HCT116 (cell line): ENCODE measurements at regions not wholly inside any gene's neighbourhood (a gene's known extent, or its start where the extent isn't known, plus 50 kb on each side); places are given as distances from the start of the nearest gene placed in this dataset.

Experiments used
- ATAC-seq: fragments of 200-7000 bp; cut with Tn5 transposase; 2 replicates; pipeline ENCODE4 v1.9.1; 2020; ENCODE audit warnings: mild to moderate bottlenecking, moderate library complexity
- BruUV-seq: library from RNA; stranded (reverse); fragments of 400-500 nt; replicated peaks from 2 replicates; lab custom pipeline; 2021; lab: Mats Ljungman, UMichigan
- CTCF ChIA-PET: fragments of 300-600 bp; sonication (Branson Sonifier 250); formaldehyde crosslinking; loops from one replicate; lab custom pipeline; 2021; ENCODE audit warnings: antibody characterized with exemption; lab: Charles Lee
- POLR2A ChIA-PET: fragments of 300-600, 350-600 bp; sonication (Branson Sonifier 250); formaldehyde crosslinking; loops from one replicate; lab custom pipeline; 2021; ENCODE audit warnings: antibody characterized with exemption; lab: Charles Lee
- RAD21 ChIA-PET, 2 experiments: fragments of 300-600 bp; sonication (Branson Sonifier 250); formaldehyde crosslinking; loops; one replicate each; lab custom pipeline; 2023; ENCODE audit warnings: low total read pairs in 2 of 2; ENCODE audit not compliant: uncharacterized antibody in 2 of 2, unreplicated experiment in 2 of 2, low non-redundant PET in 1 of 2; lab: Charles Lee
- DNase-seq: peaks from one replicate; pipeline ENCODE4 v3.0.0-alpha.2; 2010; ENCODE audit warnings: low read depth, low spot score
- H2AFZ ChIP-seq: fragments of 200-600 bp; shearing (Covaris generic), sonication (generic); 2 replicates; pipeline ENCODE4 v1.6.1; 2017; ENCODE audit warnings: low read depth, mixed run types, mixed read lengths, antibody characterized with exemption, low read length; ENCODE audit not compliant: poor library complexity, severe bottlenecking
- H3K27ac ChIP-seq: 2 replicates; pipeline ENCODE4 v1.5.1; 2012; ENCODE audit warnings: low read depth, low read length
- H3K27me3 ChIP-seq: fragments of 200-600 bp; sonication (generic); 2 replicates; pipeline ENCODE4 v1.6.1; 2016; ENCODE audit warnings: mixed run types, low read length, mixed read lengths; ENCODE audit not compliant: insufficient read depth
- H3K36me3 ChIP-seq, 2 experiments: fragments of 200-500 bp in 1 of 2; fragments of 200-600 bp in 1 of 2; sonication (Bioruptor generic) in 1 of 2; sonication (generic) in 1 of 2; 2 replicates each; pipeline versions ENCODE4 v1.5.1 to v1.6.1; 2014 to 2016; ENCODE audit warnings: low read length in 2 of 2, inconsistent platforms in 1 of 2, mixed read lengths in 1 of 2, mixed run types in 1 of 2; ENCODE audit not compliant: insufficient read depth in 2 of 2, control insufficient read depth in 1 of 2
- H3K4me1 ChIP-seq, 2 experiments: fragments of 200-600 bp in 1 of 2; sonication (generic) in 1 of 2; 2 replicates each; pipeline versions ENCODE4 v1.5.1 to v1.6.1; 2012 to 2017; ENCODE audit warnings: low read length in 2 of 2, inconsistent platforms in 1 of 2, mild to moderate bottlenecking in 1 of 2, mixed read lengths in 1 of 2, mixed run types in 1 of 2, moderate library complexity in 1 of 2; ENCODE audit not compliant: insufficient read depth in 2 of 2, control insufficient read depth in 1 of 2
- H3K4me2 ChIP-seq: fragments of 200-600 bp; sonication (generic); 2 replicates; pipeline ENCODE4 v1.6.1; 2017; ENCODE audit warnings: mixed run types, low read length, mixed read lengths
- H3K4me3 ChIP-seq, 2 experiments: fragments of 200-600 bp in 1 of 2; sonication (generic) in 1 of 2; replicated peaks in 1 of 2; 2 replicates each; pipeline ENCODE4 v1.5.1; 2011 to 2016; ENCODE audit warnings: low read length in 2 of 2, control low read depth in 1 of 2, low read depth in 1 of 2, mild to moderate bottlenecking in 1 of 2, mixed read lengths in 1 of 2, mixed run types in 1 of 2
- H3K79me2 ChIP-seq: fragments of 200-600 bp; sonication (generic); 2 replicates; pipeline ENCODE4 v1.6.1; 2017; ENCODE audit warnings: mild to moderate bottlenecking, mixed run types, low read length, moderate library complexity, mixed read lengths; ENCODE audit not compliant: insufficient read depth
- H3K9ac ChIP-seq: fragments of 200-600 bp; sonication (generic); 2 replicates; pipeline ENCODE4 v1.6.1; 2016; ENCODE audit warnings: low read length, mixed read lengths
- H3K9me2 ChIP-seq: fragments of 200-600 bp; sonication (generic), shearing (Covaris generic); 2 replicates; pipeline ENCODE4 v1.6.1; 2017; ENCODE audit warnings: mixed run types, mild to moderate bottlenecking, moderate library complexity; ENCODE audit not compliant: insufficient read depth
- H3K9me3 ChIP-seq, 2 experiments: fragments of 200-500 bp in 1 of 2; fragments of 200-600 bp in 1 of 2; sonication (Bioruptor generic) in 1 of 2; sonication (generic) in 1 of 2; 2 replicates each; pipeline ENCODE4 v1.6.1; 2014 to 2017; ENCODE audit warnings: low read length in 2 of 2, mixed read lengths in 2 of 2, inconsistent platforms in 1 of 2, low read depth in 1 of 2, mild to moderate bottlenecking in 1 of 2, mixed run types in 1 of 2, moderate library complexity in 1 of 2; ENCODE audit not compliant: control insufficient read depth in 1 of 2, insufficient read depth in 1 of 2
- H4K20me1 ChIP-seq: fragments of 200-600 bp; sonication (generic), shearing (Covaris generic); 2 replicates; pipeline ENCODE4 v1.6.1; 2017; ENCODE audit warnings: mixed run types, mild to moderate bottlenecking, moderate library complexity; ENCODE audit not compliant: insufficient read depth
- CBX3 ChIP-seq: IDR thresholded peaks from 2 replicates; pipeline ENCODE4 v1.6.1; 2012; ENCODE audit warnings: low read depth
- CEBPB ChIP-seq: IDR thresholded peaks from 2 replicates; pipeline ENCODE4 v1.6.1; 2012; ENCODE audit warnings: low read depth
- EGR1 ChIP-seq: IDR thresholded peaks from 2 replicates; pipeline ENCODE4 v1.6.1; 2012; ENCODE audit warnings: low read depth
- ELF1 ChIP-seq: IDR thresholded peaks from 2 replicates; pipeline ENCODE4 v1.6.1; 2012; ENCODE audit warnings: low read depth, borderline replicate concordance
- FOSL1 ChIP-seq: IDR thresholded peaks from 2 replicates; pipeline ENCODE4 v1.6.1; 2012; ENCODE audit warnings: low read depth
- POLR2AphosphoS5 ChIP-seq: IDR thresholded peaks from 2 replicates; pipeline ENCODE4 v1.6.1; 2011; ENCODE audit warnings: mild to moderate bottlenecking, low read depth, low read length, moderate library complexity
- RAD21 ChIP-seq: IDR thresholded peaks from 2 replicates; pipeline ENCODE4 v1.6.1; 2012; ENCODE audit warnings: low read depth, mild to moderate bottlenecking
- SIN3A ChIP-seq: IDR thresholded peaks from 2 replicates; pipeline ENCODE4 v1.6.1; 2012; ENCODE audit warnings: low read depth
- SP1 ChIP-seq: IDR thresholded peaks from 2 replicates; pipeline ENCODE4 v1.6.1; 2012; ENCODE audit warnings: low read depth
- SRF ChIP-seq: IDR thresholded peaks from 2 replicates; pipeline ENCODE4 v1.6.1; 2012; ENCODE audit warnings: low read depth
- TCF7L2 ChIP-seq: IDR thresholded peaks from 2 replicates; pipeline ENCODE4 v1.7.0; 2011; ENCODE audit warnings: borderline replicate concordance, inconsistent platforms; ENCODE audit not compliant: insufficient read depth, insufficient read length; ENCODE audit errors: extremely low read depth
- YY1 ChIP-seq: IDR thresholded peaks from 2 replicates; pipeline ENCODE4 v1.6.1; 2011; ENCODE audit warnings: low read length, low read depth, moderate library complexity, mild to moderate bottlenecking; ENCODE audit not compliant: insufficient replicate concordance; ENCODE audit errors: extremely low read depth
- ZFX ChIP-seq: fragments of 450-650 bp; IDR thresholded peaks from 2 replicates; pipeline ENCODE4 v1.6.1; 2017
- ZNF274 ChIP-seq: fragments of 200-500 bp; sonication (Bioruptor generic); IDR thresholded peaks from 2 replicates; pipeline ENCODE4 v1.6.1; 2014; ENCODE audit warnings: mild to moderate bottlenecking, low read depth, low read length, inconsistent platforms
- intact Hi-C: fragments of 100-400 bp; cut with micrococcal nuclease; formaldehyde crosslinking; loops from 2 replicates; pipeline ENCODE4 v1.10.0; 2022
- TF ChIP-seq, protein P1 (sequence below): IDR thresholded peaks from 2 replicates; pipeline ENCODE4 v1.6.1; 2011; ENCODE audit warnings: mild to moderate bottlenecking, low read length, moderate library complexity; ENCODE audit not compliant: insufficient replicate concordance; ENCODE audit errors: extremely low read depth
- TF ChIP-seq, protein P2 (sequence below): IDR thresholded peaks from 2 replicates; pipeline ENCODE4 v1.6.1; 2012; ENCODE audit warnings: low read depth
- TF ChIP-seq, protein P3 (sequence below): IDR thresholded peaks from 2 replicates; pipeline ENCODE4 v1.6.1; 2012
- TF ChIP-seq, protein P4 (sequence below): IDR thresholded peaks from 2 replicates; pipeline ENCODE4 v1.6.1; 2012

DNA sequence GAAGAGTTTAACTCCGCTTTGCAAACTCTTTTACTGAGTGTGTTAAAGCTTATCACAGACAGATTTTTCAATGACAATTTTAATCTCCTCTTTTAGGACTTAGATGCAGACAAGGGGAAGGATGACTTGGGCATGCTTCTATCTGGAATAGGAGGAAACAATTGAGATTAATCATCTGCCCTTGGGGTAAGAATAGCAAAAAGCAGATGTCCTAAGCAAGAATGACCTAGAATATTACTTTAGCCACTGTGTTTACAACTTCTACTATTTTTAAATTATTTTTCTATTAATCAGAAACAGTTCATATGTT is 569.0 kb upstream of the ADGRL2 start:
- ChIA-PET RAD21 (no interaction called here), CTCF (no interaction called here), POLR2A (no interaction called here)
- no peak overlapping the region for H2AFZ ChIP-seq
- ATAC-seq (no peak), DNase-seq (no peak)
- intact Hi-C loops, result no loop called here
- H3K9me2 ChIP-seq, result no peaks in the 10 kb centered on the region
- no peak overlapping the region for H3K27ac ChIP-seq
- no peak overlapping the region for H3K9ac ChIP-seq
- H3K9me3 ChIP-seq, result peaks cover 0 to 2% of the 10 kb centered on the region in 2 experiments; a peak in 1 of 4 replicates
- TF ChIP-seq ZFX (no peak), ELF1 (no peak), YY1 (no peak), CBX3 (no peak), FOSL1 (no peak), RAD21 (no peak), SP1 (no peak), ZNF274 (no peak), TCF7L2 (no peak), CEBPB (no peak), SRF (no peak), EGR1 (no peak), SIN3A (no peak), POLR2AphosphoS5 (no peak)
- TF ChIP-seq, protein P1, sequence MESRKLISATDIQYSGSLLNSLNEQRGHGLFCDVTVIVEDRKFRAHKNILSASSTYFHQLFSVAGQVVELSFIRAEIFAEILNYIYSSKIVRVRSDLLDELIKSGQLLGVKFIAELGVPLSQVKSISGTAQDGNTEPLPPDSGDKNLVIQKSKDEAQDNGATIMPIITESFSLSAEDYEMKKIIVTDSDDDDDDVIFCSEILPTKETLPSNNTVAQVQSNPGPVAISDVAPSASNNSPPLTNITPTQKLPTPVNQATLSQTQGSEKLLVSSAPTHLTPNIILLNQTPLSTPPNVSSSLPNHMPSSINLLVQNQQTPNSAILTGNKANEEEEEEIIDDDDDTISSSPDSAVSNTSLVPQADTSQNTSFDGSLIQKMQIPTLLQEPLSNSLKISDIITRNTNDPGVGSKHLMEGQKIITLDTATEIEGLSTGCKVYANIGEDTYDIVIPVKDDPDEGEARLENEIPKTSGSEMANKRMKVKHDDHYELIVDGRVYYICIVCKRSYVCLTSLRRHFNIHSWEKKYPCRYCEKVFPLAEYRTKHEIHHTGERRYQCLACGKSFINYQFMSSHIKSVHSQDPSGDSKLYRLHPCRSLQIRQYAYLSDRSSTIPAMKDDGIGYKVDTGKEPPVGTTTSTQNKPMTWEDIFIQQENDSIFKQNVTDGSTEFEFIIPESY, result no peak
- TF ChIP-seq, protein P2, sequence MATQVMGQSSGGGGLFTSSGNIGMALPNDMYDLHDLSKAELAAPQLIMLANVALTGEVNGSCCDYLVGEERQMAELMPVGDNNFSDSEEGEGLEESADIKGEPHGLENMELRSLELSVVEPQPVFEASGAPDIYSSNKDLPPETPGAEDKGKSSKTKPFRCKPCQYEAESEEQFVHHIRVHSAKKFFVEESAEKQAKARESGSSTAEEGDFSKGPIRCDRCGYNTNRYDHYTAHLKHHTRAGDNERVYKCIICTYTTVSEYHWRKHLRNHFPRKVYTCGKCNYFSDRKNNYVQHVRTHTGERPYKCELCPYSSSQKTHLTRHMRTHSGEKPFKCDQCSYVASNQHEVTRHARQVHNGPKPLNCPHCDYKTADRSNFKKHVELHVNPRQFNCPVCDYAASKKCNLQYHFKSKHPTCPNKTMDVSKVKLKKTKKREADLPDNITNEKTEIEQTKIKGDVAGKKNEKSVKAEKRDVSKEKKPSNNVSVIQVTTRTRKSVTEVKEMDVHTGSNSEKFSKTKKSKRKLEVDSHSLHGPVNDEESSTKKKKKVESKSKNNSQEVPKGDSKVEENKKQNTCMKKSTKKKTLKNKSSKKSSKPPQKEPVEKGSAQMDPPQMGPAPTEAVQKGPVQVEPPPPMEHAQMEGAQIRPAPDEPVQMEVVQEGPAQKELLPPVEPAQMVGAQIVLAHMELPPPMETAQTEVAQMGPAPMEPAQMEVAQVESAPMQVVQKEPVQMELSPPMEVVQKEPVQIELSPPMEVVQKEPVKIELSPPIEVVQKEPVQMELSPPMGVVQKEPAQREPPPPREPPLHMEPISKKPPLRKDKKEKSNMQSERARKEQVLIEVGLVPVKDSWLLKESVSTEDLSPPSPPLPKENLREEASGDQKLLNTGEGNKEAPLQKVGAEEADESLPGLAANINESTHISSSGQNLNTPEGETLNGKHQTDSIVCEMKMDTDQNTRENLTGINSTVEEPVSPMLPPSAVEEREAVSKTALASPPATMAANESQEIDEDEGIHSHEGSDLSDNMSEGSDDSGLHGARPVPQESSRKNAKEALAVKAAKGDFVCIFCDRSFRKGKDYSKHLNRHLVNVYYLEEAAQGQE, result no peak
- TF ChIP-seq, protein P3, sequence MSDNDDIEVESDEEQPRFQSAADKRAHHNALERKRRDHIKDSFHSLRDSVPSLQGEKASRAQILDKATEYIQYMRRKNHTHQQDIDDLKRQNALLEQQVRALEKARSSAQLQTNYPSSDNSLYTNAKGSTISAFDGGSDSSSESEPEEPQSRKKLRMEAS, result no peak
- TF ChIP-seq, protein P4, sequence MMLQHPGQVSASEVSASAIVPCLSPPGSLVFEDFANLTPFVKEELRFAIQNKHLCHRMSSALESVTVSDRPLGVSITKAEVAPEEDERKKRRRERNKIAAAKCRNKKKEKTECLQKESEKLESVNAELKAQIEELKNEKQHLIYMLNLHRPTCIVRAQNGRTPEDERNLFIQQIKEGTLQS, result no peak
- no peaks in the 10 kb centered on the region for H3K4me1 ChIP-seq
- BruUV-seq, result no TSS peak
- no peaks in the 10 kb centered on the region for H3K36me3 ChIP-seq
- no peaks in the 10 kb centered on the region for H3K79me2 ChIP-seq
- no peak overlapping the region for H3K4me3 ChIP-seq
- no peak overlapping the region for H3K4me2 ChIP-seq
- H4K20me1 ChIP-seq, result no peaks in the 10 kb centered on the region
- no peaks in the 10 kb centered on the region for H3K27me3 ChIP-seq
